Activated CD8-positive, alpha-beta T cell treated with anti-CD3 and anti-CD28 coated beads for 36 hours (primary cell): ENCODE measurements at regions not wholly inside any gene's neighbourhood (a gene's known extent, or its start where the extent isn't known, plus 50 kb on each side); places are given as distances from the start of the nearest gene placed in this dataset.

Source experiments
- ATAC-seq: fragments of 200-7000 bp; cut with Tn5 transposase; one replicate; pipeline ENCODE4 v1.10.0; 2021; ENCODE audit warnings: mild to moderate bottlenecking, moderate library complexity
- CTCF ChIA-PET: fragments of 350-600 bp; sonication (Branson Sonifier 250); formaldehyde crosslinking; loops from one replicate; lab custom pipeline; 2021; ENCODE audit warnings: antibody characterized with exemption; lab: Charles Lee
- POLR2A ChIA-PET: fragments of 350-600 bp; sonication (Branson Sonifier 250); formaldehyde crosslinking; loops from one replicate; lab custom pipeline; 2021; ENCODE audit warnings: antibody characterized with exemption; lab: Charles Lee
- DNase-seq: peaks from one replicate; pipeline ENCODE4 v3.0.0-alpha.2; 2020
- H3K27ac Mint-ChIP-seq: one replicate; pipeline ENCODE4 v1.8.0; 2021; ENCODE audit warnings: mild to moderate bottlenecking, mixed read lengths
- H3K27me3 Mint-ChIP-seq: one replicate; pipeline ENCODE4 v1.8.0; 2021; ENCODE audit warnings: mixed read lengths
- H3K36me3 Mint-ChIP-seq: one replicate; pipeline ENCODE4 v1.8.0; 2021; ENCODE audit warnings: low read depth, mixed read lengths
- H3K4me1 Mint-ChIP-seq: one replicate; pipeline ENCODE4 v1.8.0; 2021; ENCODE audit warnings: low read depth, mixed read lengths
- H3K4me3 Mint-ChIP-seq: one replicate; pipeline ENCODE4 v1.8.0; 2021; ENCODE audit warnings: mild to moderate bottlenecking, moderate library complexity, mixed read lengths
- H3K9me3 Mint-ChIP-seq: one replicate; pipeline ENCODE4 v1.8.0; 2021; ENCODE audit warnings: mixed read lengths
- CTCF ChIP-seq: fragments of 200-600 bp; IDR thresholded peaks from one replicate; pipeline ENCODE4 v1.8.0; 2022; ENCODE audit warnings: antibody characterized with exemption, mild to moderate bottlenecking
- intact Hi-C: fragments of 100-400 bp; cut with micrococcal nuclease; formaldehyde crosslinking; loops from one replicate; pipeline ENCODE4 v1.10.0; 2022

GRCh38 chr18:34509163-34509562 lies 200.9 kb upstream of the DTNA start:
- no peak overlapping the region for H3K27ac Mint-ChIP-seq
- no peak for TF ChIP-seq CTCF
- H3K4me1 Mint-ChIP-seq, result no peaks in the 10 kb centered on the region
- no peak for DNase-seq
- intact Hi-C loops, result no loop called here
- no peak for ATAC-seq
- H3K4me3 Mint-ChIP-seq, result no peak overlapping the region
- no peaks in the 10 kb centered on the region for H3K9me3 Mint-ChIP-seq
- no peaks in the 10 kb centered on the region for H3K27me3 Mint-ChIP-seq
- ChIA-PET POLR2A (no interaction called here), CTCF (no interaction called here)
- no peaks in the 10 kb centered on the region for H3K36me3 Mint-ChIP-seq

- H3K36me3 Mint-ChIP-seq, result no peaks in the 10 kb centered on the region
- H3K27me3 Mint-ChIP-seq, result no peaks in the 10 kb centered on the region
- H3K27ac Mint-ChIP-seq, result no peak overlapping the region
- ChIA-PET CTCF (no interaction called here), POLR2A (no interaction called here)
- intact Hi-C loops, result no loop called here
- ATAC-seq (no peak), DNase-seq (no peak)
- no peaks in the 10 kb centered on the region for H3K4me1 Mint-ChIP-seq
- TF ChIP-seq CTCF, result no peak
- H3K4me3 Mint-ChIP-seq, result no peak overlapping the region
- H3K9me3 Mint-ChIP-seq, result no peaks in the 10 kb centered on the region
Measured at GRCh38 chr18:34509879-34510586, 200.1 kb upstream of the DTNA start.

- no peak for DNase-seq
- ChIA-PET CTCF (no interaction called here), POLR2A (no interaction called here)
- no peaks in the 10 kb centered on the region for H3K36me3 Mint-ChIP-seq
- H3K27ac Mint-ChIP-seq, result no peak overlapping the region
- ATAC-seq, result no peak
- no peaks in the 10 kb centered on the region for H3K27me3 Mint-ChIP-seq
- H3K9me3 Mint-ChIP-seq, result peaks cover 3% of the 10 kb centered on the region
- H3K4me1 Mint-ChIP-seq, result no peaks in the 10 kb centered on the region
- intact Hi-C loops, result no loop called here
- no peak for TF ChIP-seq CTCF
- H3K4me3 Mint-ChIP-seq, result no peak overlapping the region
Measured at GRCh38 chr18:34510926-34511325, 199.2 kb upstream of the DTNA start.

GRCh38 chr18:34511435-34511834 lies 198.7 kb upstream of the DTNA start:
- ChIA-PET POLR2A (no interaction called here), CTCF (no interaction called here)
- Mint-ChIP-seq H3K36me3 (no peaks in the 10 kb centered on the region), H3K4me1 (no peaks in the 10 kb centered on the region), H3K4me3 (no peak overlapping the region), H3K27ac (no peak overlapping the region), H3K9me3 (peaks cover 7% of the 10 kb centered on the region), H3K27me3 (no peaks in the 10 kb centered on the region)
- no peak for TF ChIP-seq CTCF
- no peak for ATAC-seq
- DNase-seq, result no peak
- intact Hi-C loops, result no loop called here

GRCh38 chr18:34511879-34512278 lies 198.2 kb upstream of the DTNA start:
- no peaks in the 10 kb centered on the region for H3K4me1 Mint-ChIP-seq
- no peaks in the 10 kb centered on the region for H3K27me3 Mint-ChIP-seq
- peaks cover 9% of the 10 kb centered on the region for H3K9me3 Mint-ChIP-seq
- no peak overlapping the region for H3K27ac Mint-ChIP-seq
- no peak overlapping the region for H3K4me3 Mint-ChIP-seq
- no peaks in the 10 kb centered on the region for H3K36me3 Mint-ChIP-seq
- TF ChIP-seq CTCF, result no peak
- ChIA-PET CTCF (no interaction called here), POLR2A (no interaction called here)
- intact Hi-C loops, result no loop called here
- ATAC-seq, result no peak
- no peak for DNase-seq
